ENCODE measurements at regions not wholly inside any gene's neighbourhood (a gene's known extent, or its start where the extent isn't known, plus 50 kb on each side); places are given as distances from the start of the nearest gene placed in this dataset.

DNA sequence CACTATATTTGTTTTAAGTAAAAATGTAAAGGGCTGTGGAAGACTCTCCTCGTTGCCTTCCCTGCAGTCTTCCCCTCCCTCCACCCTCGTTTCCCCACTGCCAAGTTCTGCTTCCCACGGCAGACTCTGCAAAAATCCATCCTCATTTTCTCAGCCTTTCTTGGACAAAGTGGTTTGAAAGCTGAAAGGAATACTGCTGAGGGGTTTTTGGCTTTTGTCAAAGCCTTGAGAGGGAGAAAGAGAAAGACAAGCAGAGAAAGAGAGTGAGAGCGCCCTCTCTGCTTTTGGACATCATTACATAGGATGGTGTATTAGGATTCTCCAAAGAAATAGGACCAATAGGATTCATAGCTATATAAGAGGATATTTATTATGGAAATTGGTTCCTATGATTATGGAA, 455.9 kb upstream of the SOX11 start:
- H3K4me3 ChIP-seq (replicated peaks in 1 of 2; ENCODE audit: low read depth in 2 of 2, low read length in 2 of 2) = no peak overlapping the region
- TF ChIP-seq, protein P1, sequence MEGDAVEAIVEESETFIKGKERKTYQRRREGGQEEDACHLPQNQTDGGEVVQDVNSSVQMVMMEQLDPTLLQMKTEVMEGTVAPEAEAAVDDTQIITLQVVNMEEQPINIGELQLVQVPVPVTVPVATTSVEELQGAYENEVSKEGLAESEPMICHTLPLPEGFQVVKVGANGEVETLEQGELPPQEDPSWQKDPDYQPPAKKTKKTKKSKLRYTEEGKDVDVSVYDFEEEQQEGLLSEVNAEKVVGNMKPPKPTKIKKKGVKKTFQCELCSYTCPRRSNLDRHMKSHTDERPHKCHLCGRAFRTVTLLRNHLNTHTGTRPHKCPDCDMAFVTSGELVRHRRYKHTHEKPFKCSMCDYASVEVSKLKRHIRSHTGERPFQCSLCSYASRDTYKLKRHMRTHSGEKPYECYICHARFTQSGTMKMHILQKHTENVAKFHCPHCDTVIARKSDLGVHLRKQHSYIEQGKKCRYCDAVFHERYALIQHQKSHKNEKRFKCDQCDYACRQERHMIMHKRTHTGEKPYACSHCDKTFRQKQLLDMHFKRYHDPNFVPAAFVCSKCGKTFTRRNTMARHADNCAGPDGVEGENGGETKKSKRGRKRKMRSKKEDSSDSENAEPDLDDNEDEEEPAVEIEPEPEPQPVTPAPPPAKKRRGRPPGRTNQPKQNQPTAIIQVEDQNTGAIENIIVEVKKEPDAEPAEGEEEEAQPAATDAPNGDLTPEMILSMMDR (IDR thresholded peaks at IDR 0.05; ENCODE audit: low read depth, low read length) = no peak
- DNase-seq (ENCODE audit: low read depth in 2 of 2) = no peak

DNA sequence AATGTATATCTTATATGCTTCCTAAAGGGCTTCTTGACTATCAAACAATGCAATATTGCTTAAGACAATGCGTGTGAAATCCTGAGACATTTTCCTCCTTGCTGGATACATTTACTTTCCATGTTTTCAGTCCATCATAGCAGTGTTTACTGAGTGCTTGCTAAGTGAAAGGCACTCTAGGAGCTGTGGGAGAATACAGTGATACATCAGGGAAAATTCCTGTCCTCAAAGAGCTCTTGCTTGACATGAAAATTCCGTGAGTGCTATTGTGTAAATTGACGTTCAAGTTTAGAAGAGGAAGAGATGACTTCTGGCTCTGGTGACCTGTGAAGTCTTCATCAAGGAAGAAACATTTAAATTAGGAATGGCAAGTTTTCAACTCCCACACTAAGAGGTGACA, 449.4 kb upstream of the SOX11 start:
- DNase-seq (ENCODE audit: low read depth in 2 of 2) = no peak
- no peak overlapping the region for H3K4me3 ChIP-seq (replicated peaks in 1 of 2; ENCODE audit: low read depth in 2 of 2, low read length in 2 of 2)
- TF ChIP-seq, protein P1 (IDR thresholded peaks at IDR 0.05; ENCODE audit: low read depth, low read length) = no peak

DNA sequence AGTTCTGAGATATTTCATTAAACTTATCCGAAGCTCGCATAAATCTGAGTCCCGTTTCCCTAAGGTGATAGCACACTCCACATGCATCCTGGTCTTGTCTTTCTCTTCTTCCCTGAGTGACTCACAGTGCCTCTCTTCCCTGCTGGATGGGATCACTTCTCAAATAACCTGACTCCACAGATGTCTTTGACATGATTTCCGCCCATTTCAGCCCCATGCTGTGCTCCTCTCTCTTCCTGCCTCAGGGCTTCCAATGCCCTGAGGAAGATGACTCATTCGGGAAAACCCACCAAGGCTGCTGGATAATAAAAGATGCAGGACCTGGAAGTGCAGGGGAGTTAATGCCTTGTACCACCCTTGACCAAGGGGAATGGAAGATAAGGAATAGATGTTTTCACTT, 441.7 kb upstream of the SOX11 start:
- TF ChIP-seq, protein P1 (IDR thresholded peaks at IDR 0.05; ENCODE audit: low read depth, low read length) = no peak
- DNase-seq (ENCODE audit: low read depth in 2 of 2) = no peak
- no peak overlapping the region for H3K4me3 ChIP-seq (replicated peaks in 1 of 2; ENCODE audit: low read depth in 2 of 2, low read length in 2 of 2)

DNA sequence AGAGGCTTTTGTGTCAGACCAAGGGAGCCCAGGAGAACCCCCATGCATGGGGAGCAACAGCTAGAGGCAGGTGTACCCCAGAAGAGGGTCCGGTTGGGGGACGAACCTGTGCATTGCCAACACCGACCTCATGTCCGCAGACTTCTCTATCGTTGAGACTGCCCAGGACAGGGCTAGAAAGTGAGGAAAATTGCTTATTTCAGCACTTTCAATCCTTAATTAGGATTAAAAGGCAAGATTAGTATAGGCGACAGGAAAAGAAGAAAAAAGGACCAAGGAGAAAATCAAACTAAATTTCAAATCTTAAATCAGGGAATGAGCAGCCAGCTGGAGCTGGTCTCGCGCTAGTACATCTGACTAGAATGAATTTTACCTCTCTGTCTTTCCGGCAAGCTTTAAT, 438.9 kb upstream of the SOX11 start:
- H3K4me3 ChIP-seq (replicated peaks in 1 of 2; ENCODE audit: low read depth in 2 of 2, low read length in 2 of 2) = no peak overlapping the region
- TF ChIP-seq, protein P1 (IDR thresholded peaks at IDR 0.05; ENCODE audit: low read depth, low read length) = no peak
- DNase-seq (ENCODE audit: low read depth in 2 of 2) = no peak

DNA sequence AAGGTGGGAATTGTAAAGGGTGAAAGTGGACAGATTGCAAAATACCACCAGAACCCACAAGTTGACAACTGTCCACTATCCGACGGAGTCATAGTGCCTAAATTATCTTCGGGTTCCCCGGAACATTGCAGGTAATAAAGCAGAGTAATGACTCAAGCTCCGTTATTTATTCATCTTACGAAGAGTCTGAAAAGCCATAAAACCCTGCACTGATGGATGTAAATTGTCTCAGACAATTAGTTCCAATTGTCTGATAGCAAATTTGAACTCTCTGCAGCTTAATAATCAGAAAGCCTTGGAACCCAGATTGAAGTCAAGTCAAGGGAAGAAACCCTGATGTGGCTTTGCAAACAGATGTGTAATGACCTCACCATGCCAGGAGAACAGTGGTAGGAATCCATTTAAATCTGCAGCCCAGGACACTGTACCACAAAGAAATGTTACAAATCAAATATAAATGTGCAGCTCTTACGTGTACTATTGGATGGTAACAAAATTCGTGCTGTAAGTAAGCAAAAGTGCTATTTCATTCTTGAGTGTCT, 437.3 kb upstream of the SOX11 start:
- no peak for DNase-seq (ENCODE audit: low read depth in 2 of 2)
- no peak overlapping the region for H3K4me3 ChIP-seq (replicated peaks in 1 of 2; ENCODE audit: low read depth in 2 of 2, low read length in 2 of 2)
- TF ChIP-seq, protein P1 (IDR thresholded peaks at IDR 0.05; ENCODE audit: low read depth, low read length) = no peak

DNA sequence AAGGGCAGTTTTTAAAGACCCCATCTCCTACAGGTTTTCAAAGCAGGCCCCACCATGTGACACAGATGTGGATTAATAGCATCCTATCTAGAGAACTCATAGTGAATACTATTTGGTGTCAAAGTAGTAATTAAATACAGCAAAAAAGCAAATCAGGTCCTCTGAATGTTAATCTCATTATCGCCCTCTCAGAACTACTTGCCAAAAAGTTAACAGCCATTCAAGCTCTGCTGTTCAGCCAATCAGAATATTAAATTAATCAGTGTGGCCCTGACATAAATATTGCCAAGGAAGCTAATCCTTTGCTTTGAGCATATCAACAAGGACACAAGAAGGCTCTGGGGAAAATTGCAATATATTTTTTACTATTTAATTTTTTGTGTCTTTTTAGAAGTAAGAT, 428.9 kb upstream of the SOX11 start:
- no peak for DNase-seq (ENCODE audit: low read depth in 2 of 2)
- TF ChIP-seq, protein P1 (IDR thresholded peaks at IDR 0.05; ENCODE audit: low read depth, low read length) = no peak
- no peak overlapping the region for H3K4me3 ChIP-seq (replicated peaks in 1 of 2; ENCODE audit: low read depth in 2 of 2, low read length in 2 of 2)

DNA sequence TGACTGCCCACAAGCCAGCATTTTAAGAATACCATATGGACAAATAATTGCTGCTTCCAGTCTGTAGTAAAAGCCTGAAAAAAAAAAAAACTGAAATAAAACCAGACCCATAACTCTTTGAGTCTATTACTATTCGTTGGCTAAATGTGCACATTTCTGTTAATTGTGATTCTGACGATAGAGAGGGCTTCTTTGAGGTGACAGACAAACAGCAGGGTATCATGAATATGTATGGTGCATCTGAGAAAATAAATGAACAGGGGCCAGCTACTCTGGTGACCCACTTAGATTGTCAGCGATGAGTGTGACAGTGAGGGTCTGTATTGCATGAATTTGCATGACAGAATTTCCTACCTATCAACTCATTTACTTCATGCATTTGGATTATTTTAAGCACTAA, 427.8 kb upstream of the SOX11 start:
- TF ChIP-seq, protein P1 (IDR thresholded peaks at IDR 0.05; ENCODE audit: low read depth, low read length) = no peak
- H3K4me3 ChIP-seq (replicated peaks in 1 of 2; ENCODE audit: low read depth in 2 of 2, low read length in 2 of 2) = no peak overlapping the region
- no peak for DNase-seq (ENCODE audit: low read depth in 2 of 2)

Data from cardiac fibroblast (primary cell).